T-cell (primary cell): ENCODE measurements at regions not wholly inside any gene's neighbourhood (a gene's known extent, or its start where the extent isn't known, plus 50 kb on each side); places are given as distances from the start of the nearest gene placed in this dataset.
"Not testable (repeated sequence)": the region's sequence is repeated elsewhere in the genome, so short reads cannot be mapped to it uniquely, and the experiment has no call there.

Experiments used
- ATAC-seq, 4 experiments: fragments of 200-7000 bp in 3 of 4; fragments of 150-1000 bp in 1 of 4; cut with Tn5 transposase; replicated peaks in 1 of 4; 1 replicate in 3 of 4; 2 replicates in 1 of 4; pipeline ENCODE4 v1.10.0; 2021; ENCODE audit warnings: moderate library complexity in 3 of 4, mild to moderate bottlenecking in 2 of 4, moderate number of reproducible peaks in 1 of 4
- CTCF ChIA-PET, 2 donors: fragments of 300-600 bp; sonication (Branson Sonifier 250); formaldehyde crosslinking; loops; one replicate each; lab custom pipeline; 2022; ENCODE audit warnings: antibody characterized with exemption in 2 of 2; lab: Charles Lee
- POLR2A ChIA-PET, 2 donors: fragments of 300-600 bp; sonication (Branson Sonifier 250); formaldehyde crosslinking; loops; one replicate each; lab custom pipeline; 2022; ENCODE audit warnings: antibody characterized with exemption in 2 of 2; lab: Charles Lee
- DNase-seq, 35 experiments: peaks; one replicate each; pipeline versions ENCODE4 v3.0.0 to v3.0.0-alpha.2; 2013 to 2023
- H3K27ac ChIP-seq: one replicate; pipeline ENCODE4 v1.5.1; 2013; ENCODE audit warnings: low read length
- H3K27me3 ChIP-seq, 2 experiments: replicated peaks in 1 of 2; 1 replicate in 1 of 2; 2 replicates in 1 of 2; pipeline versions ENCODE4 v1.6.1 to v1.7.0; 2013; ENCODE audit warnings: low read length in 1 of 2, mixed read lengths in 1 of 2; ENCODE audit not compliant: control insufficient read depth in 2 of 2, insufficient read depth in 2 of 2; ENCODE audit errors: extremely low read depth in 1 of 2
- H3K36me3 ChIP-seq, 2 donors: 1 replicate in 1 of 2; 2 replicates in 1 of 2; pipeline versions ENCODE4 v1.6.1 to v1.7.0; 2013; ENCODE audit warnings: low read length in 1 of 2; ENCODE audit not compliant: control insufficient read depth in 2 of 2, insufficient read depth in 1 of 2; ENCODE audit errors: extremely low read depth in 1 of 2
- H3K4me1 ChIP-seq, 2 experiments: 1 replicate in 1 of 2; 2 replicates in 1 of 2; pipeline versions ENCODE4 v1.6.1 to v1.7.0; 2013; ENCODE audit warnings: low read length in 2 of 2, mixed read lengths in 1 of 2; ENCODE audit not compliant: insufficient read depth in 2 of 2, control insufficient read depth in 1 of 2; ENCODE audit errors: extremely low read depth in 1 of 2
- H3K4me3 ChIP-seq, 2 donors: 1 replicate in 1 of 2; 2 replicates in 1 of 2; pipeline versions ENCODE4 v1.5.1 to v1.7.0; 2013; ENCODE audit warnings: mild to moderate bottlenecking in 2 of 2, low read length in 1 of 2, moderate library complexity in 1 of 2; ENCODE audit not compliant: control insufficient read depth in 1 of 2; ENCODE audit errors: extremely low read depth in 1 of 2
- H3K9me3 ChIP-seq: 2 replicates; pipeline ENCODE4 v1.7.0; 2013
- H3K27ac Mint-ChIP-seq, 2 donors: one replicate each; pipeline ENCODE4 v1.8.0; 2020 to 2021; ENCODE audit warnings: mild to moderate bottlenecking in 2 of 2, mixed read lengths in 2 of 2
- H3K27me3 Mint-ChIP-seq, 2 donors: one replicate each; pipeline ENCODE4 v1.8.0; 2021 to 2022; ENCODE audit warnings: mixed read lengths in 2 of 2
- H3K36me3 Mint-ChIP-seq: one replicate; pipeline ENCODE4 v1.8.0; 2021; ENCODE audit warnings: mixed read lengths
- H3K4me1 Mint-ChIP-seq, 3 donors: one replicate each; pipeline ENCODE4 v1.8.0; 2020 to 2022; ENCODE audit warnings: mixed read lengths in 3 of 3, mild to moderate bottlenecking in 1 of 3
- H3K4me3 Mint-ChIP-seq, 3 donors: one replicate each; pipeline ENCODE4 v1.8.0; 2020 to 2022; ENCODE audit warnings: mild to moderate bottlenecking in 3 of 3, mixed read lengths in 3 of 3, moderate library complexity in 3 of 3
- H3K9me3 Mint-ChIP-seq, 3 donors: one replicate each; pipeline ENCODE4 v1.8.0; 2020 to 2022; ENCODE audit warnings: mixed read lengths in 3 of 3
- WGBS: methylation state at CpG from one replicate; pipeline ENCODE4 v1.1.5; 2013; ENCODE audit warnings: missing lambda C conversion rate; ENCODE audit not compliant: insufficient coverage; 5-methylcytosine and 5-hydroxymethylcytosine counted together

DNA sequence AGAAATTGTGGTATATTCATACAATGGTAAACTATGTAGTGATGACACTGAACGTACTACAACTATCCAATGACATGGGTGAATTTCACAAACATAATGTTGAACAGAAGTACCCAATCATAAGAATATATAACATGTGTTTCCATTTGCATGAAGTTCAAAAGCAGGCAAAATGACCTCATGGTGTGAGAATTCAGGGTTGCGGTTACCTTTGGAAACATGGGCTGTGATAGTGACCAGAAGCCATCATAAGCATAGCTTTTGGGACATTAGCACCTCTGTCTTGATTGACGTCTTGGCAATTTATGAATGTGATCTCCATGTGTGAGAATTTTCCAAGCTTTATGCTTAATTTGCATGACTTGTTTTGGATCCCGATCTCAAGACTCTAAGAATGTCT is 500.1 kb upstream of the JAG1 start:
- Histone ChIP-seq H3K27ac (no peak overlapping the region), H3K36me3 (no peaks in the 10 kb centered on the region), H3K4me3 (no peak overlapping the region), H3K9me3 (no peaks in the 10 kb centered on the region), H3K27me3 (no peaks in the 10 kb centered on the region), H3K4me1 (no peaks in the 10 kb centered on the region)
- Mint-ChIP-seq H3K27ac (no peak overlapping the region), H3K27me3 (no peaks in the 10 kb centered on the region), H3K36me3 (no peaks in the 10 kb centered on the region), H3K4me1 (no peaks in the 10 kb centered on the region), H3K4me3 (no peak overlapping the region), H3K9me3 (peaks cover 0 to 8% (median 0%) of the 10 kb centered on the region in 3 donors)
- ATAC-seq (no peak), DNase-seq (no peak)
- 93% methylated on average over 3 of the region's 4 CpGs for WGBS
- CTCF ChIA-PET: no interaction called here
- POLR2A ChIA-PET: no interaction called here

DNA sequence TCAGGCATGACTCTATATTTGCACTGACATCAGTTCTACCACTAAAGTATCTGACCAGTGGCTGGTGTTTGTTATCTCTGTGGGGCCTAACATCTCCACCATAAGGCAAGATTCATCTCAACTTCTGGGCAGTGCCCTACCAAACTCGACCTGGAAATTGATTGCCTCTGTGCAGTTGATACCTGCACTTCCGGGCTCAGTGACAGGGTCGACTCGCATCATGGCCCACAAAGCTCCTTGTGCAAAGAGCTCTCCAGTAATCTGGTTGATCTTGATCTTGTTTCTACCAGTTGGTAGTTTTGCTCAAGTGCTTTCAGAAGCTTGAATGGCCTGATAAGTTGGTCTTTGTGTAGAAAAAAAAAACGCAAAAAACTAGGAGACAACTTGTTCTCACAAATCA is 501.1 kb upstream of the JAG1 start:
- no peaks in the 10 kb centered on the region for H3K4me1 ChIP-seq
- H3K9me3 Mint-ChIP-seq: peaks cover 0 to 8% (median under 1%) of the 10 kb centered on the region in 3 donors
- no peak overlapping the region for H3K4me3 Mint-ChIP-seq
- no peak overlapping the region for H3K4me3 ChIP-seq
- H3K4me1 Mint-ChIP-seq: no peaks in the 10 kb centered on the region
- ChIA-PET CTCF (no interaction called here), POLR2A (no interaction called here)
- no peak overlapping the region for H3K27ac Mint-ChIP-seq
- 79% methylated on average over 4 of the region's 5 CpGs for WGBS
- no peak overlapping the region for H3K27ac ChIP-seq
- no peaks in the 10 kb centered on the region for H3K27me3 ChIP-seq
- no peak for DNase-seq
- H3K36me3 Mint-ChIP-seq: no peaks in the 10 kb centered on the region
- no peaks in the 10 kb centered on the region for H3K36me3 ChIP-seq
- no peaks in the 10 kb centered on the region for H3K9me3 ChIP-seq
- no peak for ATAC-seq
- H3K27me3 Mint-ChIP-seq: no peaks in the 10 kb centered on the region

DNA sequence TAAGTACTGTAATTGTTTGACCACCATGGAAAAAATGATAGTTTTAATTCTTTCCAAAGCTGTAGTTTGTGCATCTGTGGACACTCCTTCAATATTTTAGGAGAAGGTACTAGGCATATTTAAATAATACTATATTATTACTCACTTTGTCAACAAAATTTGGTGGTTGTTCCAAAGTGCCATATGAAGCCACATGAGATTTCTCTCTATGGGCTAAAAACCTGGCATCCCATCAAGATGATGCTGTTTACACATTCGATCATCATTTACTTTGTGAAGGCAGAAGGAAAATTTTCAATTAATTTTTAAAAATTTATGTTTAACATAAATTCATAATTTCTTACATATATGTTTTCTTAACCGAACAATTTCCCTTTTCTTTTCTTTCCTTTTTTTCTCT is 502.6 kb upstream of the JAG1 start:
- H3K36me3 ChIP-seq: no peaks in the 10 kb centered on the region

DNA sequence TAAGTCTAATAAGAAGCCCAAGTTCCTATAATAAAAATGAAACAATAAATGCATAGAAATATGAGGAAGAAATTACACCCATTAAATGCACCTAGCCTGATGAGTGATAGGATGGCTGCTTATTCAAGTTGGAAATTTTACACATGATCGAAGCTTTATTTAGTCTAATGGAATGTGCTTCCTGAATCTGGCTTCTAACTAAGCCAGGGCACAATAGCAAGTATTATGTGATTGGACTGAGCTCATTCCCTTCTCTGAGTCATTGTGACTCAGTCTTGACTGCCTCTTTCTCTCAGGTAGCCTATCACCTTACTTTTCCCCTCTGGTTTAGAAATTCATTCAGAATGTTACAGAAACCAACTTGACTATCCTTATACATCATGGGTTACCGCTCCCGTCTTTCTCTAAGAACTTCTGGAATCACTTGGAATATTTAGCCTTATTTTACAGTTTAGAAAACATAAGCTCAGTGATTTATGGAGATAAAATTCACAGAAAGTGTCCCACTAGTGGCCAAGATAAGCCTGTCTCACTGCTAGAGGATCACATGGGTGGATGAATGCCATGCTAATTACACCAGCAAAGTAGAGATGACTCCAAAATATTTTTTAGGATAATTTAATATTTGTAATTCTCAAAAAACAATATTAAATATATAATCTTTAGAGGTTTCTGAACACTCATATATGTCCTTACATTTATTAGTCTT is 505.3 kb upstream of the JAG1 start:
- H3K4me3 Mint-ChIP-seq: no peak overlapping the region
- no peak for DNase-seq
- no peak overlapping the region for H3K27ac Mint-ChIP-seq
- H3K36me3 ChIP-seq: no peaks in the 10 kb centered on the region
- WGBS: no CpG with 5 or more reads among the region's 3 CpGs
- no peaks in the 10 kb centered on the region for H3K27me3 ChIP-seq
- no peaks in the 10 kb centered on the region for H3K4me1 ChIP-seq
- H3K4me1 Mint-ChIP-seq: no peaks in the 10 kb centered on the region
- H3K9me3 Mint-ChIP-seq: peaks cover 2 to 13% (median 12%) of the 10 kb centered on the region in 3 donors
- no peak for ATAC-seq
- CTCF ChIA-PET: no interaction called here
- no peaks in the 10 kb centered on the region for H3K27me3 Mint-ChIP-seq
- H3K27ac ChIP-seq: no peak overlapping the region
- H3K36me3 Mint-ChIP-seq: no peaks in the 10 kb centered on the region
- no peak overlapping the region for H3K4me3 ChIP-seq
- no peaks in the 10 kb centered on the region for H3K9me3 ChIP-seq
- POLR2A ChIA-PET: no interaction called here

More for the DNA sequence above, 502.6 kb upstream of the JAG1 start:
- Histone ChIP-seq H3K27me3 (no peaks in the 10 kb centered on the region), H3K4me1 (no peaks in the 10 kb centered on the region), H3K9me3 (no peaks in the 10 kb centered on the region), H3K27ac (no peak overlapping the region), H3K4me3 (no peak overlapping the region)
- ChIA-PET CTCF (no interaction called here), POLR2A (no interaction called here)
- ATAC-seq: no peak
- Mint-ChIP-seq H3K4me3 (no peak overlapping the region), H3K27me3 (no peaks in the 10 kb centered on the region), H3K27ac (no peak overlapping the region), H3K9me3 (peaks cover 3 to 9% (median 8%) of the 10 kb centered on the region in 3 donors), H3K36me3 (no peaks in the 10 kb centered on the region), H3K4me1 (no peaks in the 10 kb centered on the region)
- no peak for DNase-seq
- WGBS: no CpG with 5 or more reads among the region's 2 CpGs

DNA sequence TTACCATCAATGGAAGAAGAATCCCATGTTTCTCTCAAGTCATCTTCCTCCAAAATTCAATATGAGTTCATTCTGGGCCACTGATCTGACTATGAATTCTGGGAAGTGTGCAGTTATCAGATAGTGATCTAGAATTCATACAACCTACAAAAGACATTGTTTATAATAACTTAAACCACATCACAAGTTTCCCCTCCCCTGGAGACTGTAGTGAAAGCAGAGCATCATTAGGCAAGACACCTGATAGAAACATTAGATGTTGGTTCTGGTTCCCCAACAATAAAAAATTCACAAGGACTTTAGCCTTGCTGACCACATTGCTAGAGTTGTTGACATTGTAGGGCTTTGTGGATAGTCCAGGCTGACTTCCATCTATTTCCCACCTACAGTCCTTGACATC is 506.4 kb upstream of the JAG1 start:
- Histone ChIP-seq H3K9me3 (no peaks in the 10 kb centered on the region), H3K36me3 (no peaks in the 10 kb centered on the region), H3K27me3 (no peaks in the 10 kb centered on the region), H3K27ac (no peak overlapping the region), H3K4me1 (no peaks in the 10 kb centered on the region), H3K4me3 (no peak overlapping the region)
- H3K36me3 Mint-ChIP-seq: no peaks in the 10 kb centered on the region
- CTCF ChIA-PET: no interaction called here
- DNase-seq (no peak), ATAC-seq (no peak)
- no peak overlapping the region for H3K4me3 Mint-ChIP-seq
- H3K27me3 Mint-ChIP-seq: no peaks in the 10 kb centered on the region
- H3K4me1 Mint-ChIP-seq: no peaks in the 10 kb centered on the region
- POLR2A ChIA-PET: no interaction called here
- H3K9me3 Mint-ChIP-seq: peaks cover 0 to 23% (median 13%) of the 10 kb centered on the region in 3 donors
- H3K27ac Mint-ChIP-seq: no peak overlapping the region

DNA sequence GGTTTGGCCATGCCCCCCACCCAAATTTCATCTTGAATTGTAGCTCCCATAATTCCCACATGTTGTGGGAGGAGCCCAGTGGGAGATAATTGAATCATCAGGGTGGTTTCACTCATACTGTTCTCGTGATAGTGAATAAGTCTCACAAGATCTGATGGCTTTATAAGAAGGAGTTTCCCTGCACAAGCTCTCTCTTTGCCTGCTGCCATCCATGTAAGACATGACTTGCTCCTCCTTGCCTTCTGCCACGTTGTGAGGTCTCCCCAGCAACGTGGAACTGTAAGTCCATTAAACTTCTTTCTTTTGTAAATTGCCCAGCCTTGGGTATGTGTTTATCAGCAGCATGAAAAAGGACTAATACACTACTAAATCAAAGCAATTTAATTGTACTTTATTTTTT is 507.3 kb upstream of the JAG1 start:
- ATAC-seq, DNase-seq, H3K27me3 ChIP-seq, H3K4me3 ChIP-seq, H3K4me1 Mint-ChIP-seq, H3K4me1 ChIP-seq, H3K36me3 ChIP-seq, H3K27me3 Mint-ChIP-seq, H3K36me3 Mint-ChIP-seq, H3K27ac ChIP-seq, H3K4me3 Mint-ChIP-seq, H3K27ac Mint-ChIP-seq, CTCF ChIA-PET, H3K9me3 ChIP-seq, POLR2A ChIA-PET: not testable (repeated sequence)
- WGBS: 57% methylated on average over 3 of the region's 3 CpGs
- H3K9me3 Mint-ChIP-seq: peaks cover 0 to 23% (median 13%) of the 10 kb centered on the region in 3 donors

DNA sequence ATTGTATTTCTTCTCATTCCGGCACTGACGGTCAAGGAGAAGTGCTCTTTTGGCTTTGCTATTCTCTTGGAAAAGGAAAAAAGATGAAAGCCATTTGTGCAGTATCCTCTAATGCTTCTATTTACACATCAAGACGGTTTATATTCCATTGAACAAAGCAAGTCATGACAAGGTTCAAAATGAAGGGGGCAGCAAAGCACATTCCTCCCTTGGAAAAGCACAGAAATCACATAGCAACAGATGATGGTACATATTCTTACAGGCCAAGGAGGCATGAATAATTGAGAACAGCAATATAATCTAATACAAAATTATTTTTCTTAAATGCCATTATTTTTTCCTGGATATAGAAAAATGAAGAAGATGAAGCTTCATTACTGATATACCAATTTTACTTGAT is 508.2 kb upstream of the JAG1 start:
- no peaks in the 10 kb centered on the region for H3K4me1 ChIP-seq
- Mint-ChIP-seq H3K4me3 (no peak overlapping the region), H3K27ac (no peak overlapping the region), H3K27me3 (no peaks in the 10 kb centered on the region), H3K36me3 (no peaks in the 10 kb centered on the region), H3K4me1 (no peaks in the 10 kb centered on the region), H3K9me3 (peaks cover 0 to 23% (median 13%) of the 10 kb centered on the region in 3 donors)
- no peak for DNase-seq
- no peak for ATAC-seq
- no peak overlapping the region for H3K4me3 ChIP-seq
- POLR2A ChIA-PET: no interaction called here
- no peaks in the 10 kb centered on the region for H3K36me3 ChIP-seq
- no CpG with 5 or more reads among the region's 3 CpGs for WGBS
- CTCF ChIA-PET: no interaction called here
- no peak overlapping the region for H3K27ac ChIP-seq
- no peaks in the 10 kb centered on the region for H3K27me3 ChIP-seq
- no peaks in the 10 kb centered on the region for H3K9me3 ChIP-seq
